Superior temporal gyrus (tissue), 1 donor: ENCODE measurements at regions not wholly inside any gene's neighbourhood (a gene's known extent, or its start where the extent isn't known, plus 50 kb on each side); places are given as distances from the start of the nearest gene placed in this dataset.
"Not testable (repeated sequence)": the region's sequence is repeated elsewhere in the genome, so short reads cannot be mapped to it uniquely, and the experiment has no call there.

Source experiments
- DNase-seq: peaks from one replicate; pipeline ENCODE4 v3.0.0-alpha.2; 2016; ENCODE audit errors: extremely low spot score

DNA sequence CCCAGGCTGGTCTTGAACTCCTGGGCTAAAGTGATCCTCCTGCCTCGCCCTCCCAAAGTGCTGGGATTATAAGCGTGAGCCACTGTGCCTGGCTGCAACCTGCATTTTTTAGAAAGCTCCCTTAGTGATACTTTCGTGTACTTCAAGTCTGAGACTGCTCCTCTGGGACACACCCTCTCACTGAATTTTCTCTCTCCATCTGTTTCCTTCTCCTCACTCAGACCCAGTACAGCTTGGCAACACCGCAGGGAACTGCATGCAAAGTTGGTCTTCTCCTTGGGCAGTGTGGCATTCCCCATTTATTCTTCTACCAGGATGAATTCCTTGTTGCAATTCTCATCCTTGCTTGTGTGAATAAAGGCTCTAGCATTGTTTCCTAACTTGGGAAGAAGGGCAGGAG is 175.9 kb downstream of the LPIN1 start:
- DNase-seq: no peak

DNA sequence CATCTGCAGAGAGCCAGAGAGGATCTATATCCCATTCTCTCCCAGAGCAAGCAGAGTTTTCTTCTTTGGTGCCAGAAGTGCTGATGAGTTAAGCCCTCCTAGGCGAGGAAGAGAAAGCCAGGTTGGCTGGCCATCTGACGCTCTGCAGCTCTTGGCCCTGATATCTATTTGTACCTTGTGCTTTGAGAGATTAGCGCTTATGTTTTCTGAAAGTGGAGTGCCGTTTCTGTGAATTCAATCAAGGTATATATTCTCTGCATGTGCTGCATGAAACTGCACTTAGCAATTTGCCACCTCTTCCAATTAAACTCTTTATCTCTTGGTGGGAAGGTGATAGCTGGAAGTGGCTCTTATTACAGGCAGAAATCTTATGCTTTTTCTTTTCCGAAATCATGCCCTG is 177.5 kb downstream of the LPIN1 start:
- no peak for DNase-seq

DNA sequence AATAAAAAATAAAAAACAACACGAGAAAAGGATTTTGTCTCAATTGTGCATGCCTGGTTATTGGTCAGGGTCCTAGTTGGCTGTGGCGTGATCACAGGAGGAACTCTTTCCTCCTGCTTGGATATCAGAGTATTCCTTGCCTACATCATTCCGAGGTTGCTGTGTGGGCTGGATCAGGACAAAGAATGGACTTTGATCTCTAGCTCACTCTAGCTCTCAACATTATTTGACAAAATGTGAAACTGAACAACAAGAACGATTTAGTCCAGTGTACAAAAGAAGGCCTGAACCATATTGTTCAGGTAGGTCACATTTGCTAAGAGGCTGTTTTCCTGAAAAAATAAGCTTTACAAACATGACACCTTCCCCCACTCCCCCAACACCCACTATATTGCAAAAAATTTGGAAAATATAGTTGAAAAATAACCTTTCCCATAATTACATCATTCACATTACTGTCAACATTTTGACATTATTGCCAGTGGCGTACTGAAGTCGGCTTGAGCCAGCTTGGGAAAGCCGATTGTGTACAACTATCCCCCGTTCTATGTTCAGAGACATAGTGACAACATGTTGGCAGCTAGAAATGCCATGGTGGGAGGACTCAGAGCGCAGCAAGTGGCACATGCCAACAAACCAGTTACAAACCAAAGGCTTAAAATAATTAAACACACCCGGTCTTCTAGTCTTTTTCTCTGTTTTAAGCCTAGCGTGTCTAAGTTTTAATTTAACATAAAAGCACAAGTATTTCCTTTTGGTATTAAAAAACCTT is 179.0 kb downstream of the LPIN1 start:
- no peak for DNase-seq

DNA sequence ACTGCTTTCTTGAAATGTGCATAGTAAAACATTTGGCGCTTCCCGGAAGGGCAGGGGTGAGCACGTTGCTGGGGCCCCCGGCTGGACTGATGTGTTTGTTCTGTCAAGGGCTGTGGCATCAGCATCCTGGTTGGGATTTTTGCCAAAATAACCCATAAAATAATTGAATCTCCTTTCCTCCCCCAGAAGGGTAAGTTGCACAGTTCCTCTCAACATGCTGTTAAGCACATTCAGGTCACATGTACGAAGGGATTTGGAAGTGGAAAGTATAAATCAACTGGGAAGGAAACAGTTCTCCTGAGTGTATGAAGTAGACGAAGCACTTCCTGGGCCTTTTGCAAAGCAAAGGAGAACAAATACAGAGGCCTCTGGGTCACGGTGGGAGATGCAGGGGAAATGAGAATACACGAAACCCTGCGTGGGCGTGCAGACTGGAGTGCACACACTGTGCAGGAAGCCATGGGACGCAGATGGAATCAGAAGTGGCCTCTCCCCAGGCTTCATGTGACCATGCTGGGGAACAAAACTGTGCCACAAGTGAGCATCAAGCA is 183.9 kb downstream of the LPIN1 start:
- no peak for DNase-seq

DNA sequence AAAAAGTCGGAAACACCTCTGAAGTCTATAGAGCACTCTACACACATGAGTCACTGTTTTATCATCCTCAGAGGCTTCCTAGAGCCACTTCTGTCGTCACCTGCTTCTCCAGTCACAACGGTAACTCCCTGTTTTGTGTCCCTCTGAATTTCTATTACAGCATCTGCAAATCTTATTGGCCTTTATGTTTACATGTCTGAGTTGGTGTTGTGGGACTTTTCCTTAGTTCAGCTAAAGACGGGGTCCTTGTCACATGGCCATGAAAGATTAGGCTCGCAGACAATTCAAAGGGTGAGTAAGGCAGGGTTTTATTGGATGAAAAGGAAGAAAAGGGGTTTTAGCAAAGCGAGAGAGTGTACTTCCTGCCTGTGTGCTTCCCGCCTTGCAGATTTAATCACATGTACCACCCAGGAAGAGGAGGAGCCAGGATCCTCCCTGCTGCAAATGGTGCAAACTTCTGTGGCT is 185.6 kb downstream of the LPIN1 start:
- DNase-seq: no peak

DNA sequence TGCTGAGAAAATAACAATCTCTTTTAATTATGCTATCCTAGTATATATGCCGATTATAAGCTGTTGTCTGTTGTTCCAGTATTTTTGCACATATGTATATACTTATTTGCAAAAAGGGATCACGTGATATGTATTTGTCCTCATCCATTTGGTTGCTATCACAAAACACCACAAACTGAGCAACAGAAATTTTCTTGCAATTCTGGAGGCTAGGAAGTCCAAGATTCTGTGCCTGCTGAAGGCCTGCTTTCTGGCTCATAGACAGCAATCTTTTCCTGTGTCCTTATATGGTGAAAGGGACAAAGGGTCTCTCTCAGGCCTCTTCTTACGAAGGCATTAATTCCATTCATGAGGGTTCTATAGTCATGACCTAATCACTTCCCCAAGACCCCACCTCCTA is 186.5 kb downstream of the LPIN1 start:
- DNase-seq: no peak

DNA sequence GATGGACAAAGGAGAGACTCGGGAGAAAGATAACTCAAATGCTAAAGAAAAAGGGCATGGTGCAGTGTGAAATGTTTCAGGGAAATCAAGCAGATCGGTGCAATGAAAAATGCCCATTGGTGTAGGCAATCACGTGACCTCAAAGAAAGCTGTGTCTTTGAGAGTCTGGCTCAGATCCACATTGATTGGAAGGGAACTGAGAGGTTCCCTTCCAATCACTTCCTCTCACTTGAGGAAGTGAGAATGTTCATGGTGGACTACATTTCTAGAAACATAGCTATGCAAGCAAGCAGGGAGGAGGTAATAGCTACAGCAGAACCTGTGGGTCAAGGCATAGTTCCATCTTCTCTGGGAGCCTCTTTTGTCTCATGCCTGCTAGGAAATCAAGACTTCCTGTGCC is 187.4 kb downstream of the LPIN1 start:
- DNase-seq: no peak

DNA sequence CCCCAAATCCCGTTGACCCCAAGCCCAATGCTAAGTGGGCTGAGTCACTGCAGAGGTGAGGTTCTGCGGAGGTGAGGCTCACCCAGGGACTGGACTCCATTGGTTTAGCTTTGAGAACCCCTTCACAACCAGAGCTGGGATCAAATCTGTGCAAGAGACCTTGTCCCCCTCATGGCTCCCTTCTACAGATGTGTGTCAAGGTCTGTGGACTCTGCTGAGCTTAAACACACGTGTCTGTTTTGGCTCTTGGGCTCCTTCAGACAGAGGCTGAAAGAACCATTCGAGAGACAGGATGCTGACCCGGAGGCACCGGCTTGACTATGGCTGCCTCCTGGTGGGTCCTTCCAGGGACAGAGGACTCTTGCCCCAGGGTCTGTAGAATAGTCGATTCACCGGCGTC is 190.3 kb downstream of the LPIN1 start:
- no peak for DNase-seq

DNA sequence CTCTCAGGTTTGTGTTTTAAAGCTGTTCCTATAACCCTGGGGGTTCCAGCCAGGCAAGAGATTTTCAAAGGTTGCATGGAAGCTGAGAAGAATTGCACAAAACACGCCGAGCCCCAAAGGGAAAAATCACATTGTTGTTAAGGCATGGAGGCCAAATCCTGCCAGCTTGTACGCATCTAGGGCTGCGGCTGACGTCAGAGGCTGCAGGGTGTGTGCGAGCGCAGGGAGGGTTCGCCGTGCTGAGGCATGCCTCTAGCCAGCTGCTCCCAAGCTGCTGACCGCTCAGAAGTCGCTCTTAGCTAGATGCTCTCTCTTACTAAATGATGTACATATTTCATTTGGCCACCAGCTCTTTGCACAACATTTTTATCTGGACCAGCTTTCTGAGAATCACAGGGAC is 191.8 kb downstream of the LPIN1 start:
- DNase-seq: no peak

DNA sequence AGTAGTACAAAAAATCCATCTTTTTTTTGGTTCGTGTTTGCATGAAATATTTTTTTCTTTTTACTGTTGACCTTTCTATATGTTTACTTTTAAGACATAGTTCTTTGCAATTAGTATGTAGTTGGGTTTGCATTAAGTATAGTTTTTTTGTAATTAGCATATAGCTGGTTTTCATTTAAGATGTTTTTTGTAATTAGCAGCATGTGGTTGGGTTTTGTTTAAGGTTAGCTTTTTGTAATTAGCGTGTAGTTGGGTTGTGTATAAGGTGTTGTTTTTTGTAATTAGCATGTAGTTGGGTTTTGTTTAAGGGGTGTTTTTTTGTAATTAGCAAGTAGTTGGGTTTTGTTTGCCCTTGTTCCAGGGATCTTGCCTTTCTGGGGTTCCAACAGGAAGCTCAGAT is 193.1 kb downstream of the LPIN1 start:
- no peak for DNase-seq

DNA sequence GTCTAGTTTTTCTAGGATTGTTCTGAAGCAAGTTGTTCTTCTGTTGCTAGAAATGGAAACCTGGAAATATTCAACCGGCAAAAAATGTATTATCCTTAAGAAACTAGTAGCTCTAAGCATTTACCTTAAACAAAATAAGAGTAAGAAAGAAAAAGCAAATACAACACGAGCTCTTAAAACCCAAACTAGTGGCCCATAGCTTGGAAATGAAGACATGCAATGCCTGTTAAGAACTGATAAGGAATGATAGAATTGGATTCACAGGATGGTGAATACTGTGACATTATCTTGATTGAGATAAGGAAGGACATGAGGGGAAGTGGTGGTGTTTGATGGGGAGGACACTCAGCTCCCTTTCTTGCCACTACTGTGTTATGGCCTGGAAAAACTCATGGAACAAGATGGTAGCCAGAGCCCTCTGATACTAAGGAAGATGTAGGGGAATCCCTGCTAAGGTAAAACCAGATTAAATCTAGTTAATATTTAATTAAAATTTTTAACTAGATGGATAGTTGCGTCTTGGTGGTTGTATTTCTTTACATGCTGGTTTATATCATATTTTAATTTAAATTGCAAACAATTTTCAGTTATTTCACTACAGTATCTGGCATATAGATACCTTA is 193.8 kb downstream of the LPIN1 start:
- no peak for DNase-seq

DNA sequence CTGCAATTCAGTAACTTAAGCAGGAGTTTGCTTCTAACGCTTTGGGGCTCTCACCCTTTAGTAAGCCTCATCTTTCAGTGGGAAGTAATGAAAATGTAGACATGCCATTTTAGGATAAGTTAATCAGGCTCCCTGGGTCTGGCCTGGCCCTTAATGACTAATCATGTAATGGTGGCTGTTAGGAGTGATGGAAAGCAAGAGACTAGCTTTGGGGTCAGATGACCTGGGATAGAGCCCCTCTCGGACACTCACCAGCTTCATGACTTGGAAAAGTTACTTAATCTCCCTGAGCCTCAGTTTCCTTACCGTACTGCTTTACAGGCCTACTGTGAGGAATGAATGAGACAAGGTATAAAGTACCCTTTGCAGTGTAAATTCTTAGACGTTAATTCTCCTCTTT is 194.4 kb downstream of the LPIN1 start:
- no peak for DNase-seq

DNA sequence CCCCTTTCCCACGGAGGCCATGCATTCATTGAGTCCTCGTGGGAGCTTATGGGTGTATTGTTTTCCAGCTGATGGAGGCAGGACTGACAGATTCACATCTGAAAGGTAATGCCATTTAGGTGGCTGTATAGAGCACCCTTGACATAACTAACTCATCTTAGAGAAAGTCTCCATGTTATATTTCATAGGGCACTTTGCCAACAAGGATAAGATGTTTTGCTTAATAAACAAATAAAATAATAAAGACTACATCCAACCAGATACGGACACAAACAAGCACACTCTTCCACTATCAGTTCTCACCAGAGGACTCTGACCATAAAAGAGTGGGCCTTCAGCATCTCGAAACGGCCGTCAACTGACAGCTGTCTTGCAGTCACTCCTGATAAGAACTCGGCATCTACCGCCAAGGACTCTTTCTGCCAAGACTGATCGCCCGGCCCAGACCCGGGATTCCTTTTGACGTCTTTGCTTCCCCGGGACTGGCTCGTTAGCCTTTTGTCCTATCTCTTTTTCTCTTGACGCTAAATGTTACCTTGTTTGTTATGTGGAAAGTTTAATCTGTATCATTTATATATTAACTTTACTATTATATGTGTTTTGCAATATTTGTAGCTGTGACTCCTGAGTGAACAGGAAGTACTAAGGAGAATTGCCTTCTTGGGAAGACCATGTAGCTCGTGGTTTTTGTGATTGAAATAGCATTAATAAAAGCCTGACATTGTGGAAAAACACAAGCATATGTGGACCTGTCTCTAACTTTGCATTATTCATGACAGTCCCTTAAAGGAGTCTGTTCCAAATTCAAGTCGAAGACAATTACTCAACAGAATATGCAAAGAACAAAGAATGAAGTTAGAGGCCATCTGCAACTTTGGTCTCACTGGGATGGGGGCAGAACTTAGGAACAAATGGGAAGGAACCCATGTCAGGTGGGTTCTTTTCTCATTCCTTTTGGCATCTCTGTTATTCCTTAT is 195.1 kb downstream of the LPIN1 start:
- DNase-seq: no peak

DNA sequence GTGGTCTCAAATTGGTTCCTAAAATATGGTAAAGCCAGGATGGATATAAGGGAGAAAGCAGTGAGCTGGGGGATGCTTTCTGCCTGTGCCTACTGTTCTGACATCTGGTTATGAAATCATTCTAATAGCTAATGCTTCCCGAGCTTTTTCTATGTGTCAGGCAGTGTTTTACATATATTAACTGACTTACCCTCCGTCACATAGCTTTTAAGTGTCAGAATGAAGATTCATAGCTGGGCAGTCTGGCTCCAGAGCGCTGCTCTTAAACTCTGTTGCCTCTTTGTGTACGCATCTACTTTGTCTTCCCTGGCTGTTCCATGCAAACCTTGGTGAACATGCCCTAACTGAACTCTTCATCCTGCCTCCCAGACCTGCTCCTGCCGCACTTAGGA is 195.7 kb downstream of the LPIN1 start:
- DNase-seq: no peak

DNA sequence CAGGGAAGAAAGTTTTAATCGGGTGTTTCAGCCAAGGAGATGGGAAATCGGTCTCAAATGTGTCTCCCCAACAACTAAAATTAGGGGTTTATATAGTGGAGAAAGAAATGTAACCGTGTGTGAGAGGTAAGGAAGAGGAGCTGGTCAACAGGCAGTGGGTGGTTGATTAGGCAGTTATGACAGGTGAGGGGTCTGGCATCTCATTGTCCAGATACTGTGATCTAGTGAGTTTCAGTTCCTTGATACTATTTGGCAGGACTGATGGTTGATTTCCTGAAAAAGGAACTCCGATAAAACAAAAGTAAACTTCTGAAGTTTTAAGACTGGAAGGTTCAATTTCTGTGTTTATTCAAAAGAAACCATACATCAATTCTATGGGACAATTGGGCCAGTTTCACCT is 197.9 kb downstream of the LPIN1 start:
- no peak for DNase-seq

DNA sequence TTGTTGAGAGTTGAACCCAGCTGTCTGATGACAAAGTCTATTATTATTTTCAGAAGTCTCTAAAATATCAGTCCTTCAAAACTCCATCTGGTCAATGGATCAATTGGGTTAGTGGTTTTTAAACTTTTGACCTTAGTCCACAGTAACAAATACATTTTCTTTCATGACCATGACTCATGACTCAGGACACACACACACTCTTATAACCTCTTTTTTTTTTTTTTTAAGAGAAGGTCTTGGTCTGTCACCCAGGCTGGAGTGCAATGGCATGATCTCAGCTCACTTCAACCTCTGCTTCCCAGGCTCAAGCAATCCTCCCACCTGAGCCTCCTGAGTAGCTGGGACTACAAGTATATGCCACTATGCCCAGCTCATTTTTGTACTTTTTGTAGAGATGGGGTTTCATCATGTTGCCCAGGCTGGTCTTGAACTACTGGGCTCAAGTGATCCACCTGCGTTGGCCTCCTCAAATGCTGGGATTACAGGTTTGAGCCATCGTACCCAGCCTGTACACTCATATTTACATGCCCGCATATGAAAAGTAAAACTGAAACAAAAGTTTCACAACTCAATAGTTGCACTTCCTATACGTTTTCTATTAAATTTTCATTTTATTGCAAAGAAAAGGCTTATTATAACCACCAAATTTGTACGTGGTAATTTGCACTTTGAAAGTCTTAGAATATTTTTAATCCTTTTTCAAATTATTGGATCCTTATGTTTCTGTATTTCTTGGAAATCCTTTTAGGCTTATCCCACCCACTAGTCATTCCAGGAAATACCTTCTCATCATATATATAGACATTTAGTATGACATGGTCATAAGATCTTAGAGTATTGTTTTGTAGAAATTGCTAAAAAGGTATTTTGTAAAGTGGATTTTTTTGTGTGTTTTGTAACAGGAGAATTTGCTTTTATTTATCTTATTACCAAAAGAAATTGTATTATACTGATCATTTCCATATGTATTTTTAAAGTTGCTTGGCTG is 199.0 kb downstream of the LPIN1 start:
- no peak for DNase-seq

DNA sequence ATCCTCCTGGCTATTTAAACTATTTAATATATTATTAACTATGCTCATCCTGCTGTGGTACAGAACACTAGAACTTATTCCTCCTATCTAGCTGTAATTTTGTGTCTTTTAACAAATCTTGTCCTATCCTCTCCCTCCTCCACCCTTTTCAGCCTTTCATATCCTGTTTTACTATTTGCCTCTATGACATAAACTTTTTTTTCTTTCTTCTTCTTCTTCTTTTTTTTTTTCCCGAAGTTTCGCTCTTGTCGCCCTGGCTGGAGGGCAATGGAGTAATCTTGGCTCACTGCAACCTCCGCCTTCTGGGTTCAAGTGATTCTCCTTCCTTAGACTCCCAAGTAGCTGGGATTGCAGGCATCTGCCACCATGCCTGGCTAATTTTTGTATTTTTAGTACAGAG is 201.5 kb downstream of the LPIN1 start:
- no peak for DNase-seq

DNA sequence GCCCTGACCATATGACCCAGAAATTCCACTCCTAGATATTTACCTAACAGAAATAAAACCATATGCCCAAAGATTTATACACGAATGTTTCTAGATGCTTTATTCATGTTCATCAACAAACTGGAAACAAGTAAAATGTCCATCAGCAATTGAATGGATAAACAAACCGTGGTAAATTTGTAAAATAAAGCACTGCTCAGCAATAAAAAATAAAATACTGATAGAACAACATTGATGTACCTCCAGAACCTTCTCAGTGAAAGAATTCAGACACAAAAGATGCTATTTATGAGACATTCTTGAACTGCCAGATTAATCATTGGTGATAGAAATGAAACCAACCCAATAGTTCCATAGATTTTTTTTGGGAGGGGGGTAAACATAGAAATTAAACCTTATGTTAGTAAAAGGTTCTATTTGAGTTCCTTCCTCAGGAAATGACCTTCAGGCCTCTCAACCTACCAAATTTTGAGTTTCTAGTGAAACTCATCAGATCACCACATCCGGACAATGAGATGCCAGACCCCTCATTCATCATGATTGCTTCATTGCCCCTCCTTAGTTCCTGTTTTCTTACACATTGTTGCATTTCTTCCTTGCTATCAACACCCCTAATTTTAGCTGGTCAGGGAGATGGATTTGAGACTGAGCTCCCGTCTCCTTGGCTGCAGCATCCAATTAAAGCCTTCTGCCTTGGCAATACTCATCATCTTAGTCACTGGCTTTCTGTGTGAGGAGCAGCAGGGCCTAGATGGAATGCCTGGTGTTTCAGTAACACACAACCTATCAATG is 203.5 kb downstream of the LPIN1 start:
- DNase-seq: no peak

DNA sequence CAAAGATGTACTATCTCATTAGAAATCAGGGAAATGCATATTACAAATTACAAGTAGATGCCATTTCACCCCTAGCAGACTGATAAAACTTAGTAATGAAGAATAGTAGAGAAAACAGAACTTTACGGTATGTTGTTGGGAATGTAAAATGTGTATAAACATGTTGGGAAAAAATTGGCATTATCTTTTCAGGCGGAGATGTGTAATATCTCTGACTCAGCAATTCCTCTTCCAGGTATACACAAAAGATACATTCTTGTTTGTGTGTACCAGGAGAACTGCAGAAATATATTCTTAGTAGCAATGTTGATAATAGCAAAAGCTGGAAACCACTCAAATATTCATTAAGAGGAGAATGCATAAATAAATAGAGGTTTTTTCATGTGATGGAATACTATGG is 204.5 kb downstream of the LPIN1 start:
- no peak for DNase-seq

DNA sequence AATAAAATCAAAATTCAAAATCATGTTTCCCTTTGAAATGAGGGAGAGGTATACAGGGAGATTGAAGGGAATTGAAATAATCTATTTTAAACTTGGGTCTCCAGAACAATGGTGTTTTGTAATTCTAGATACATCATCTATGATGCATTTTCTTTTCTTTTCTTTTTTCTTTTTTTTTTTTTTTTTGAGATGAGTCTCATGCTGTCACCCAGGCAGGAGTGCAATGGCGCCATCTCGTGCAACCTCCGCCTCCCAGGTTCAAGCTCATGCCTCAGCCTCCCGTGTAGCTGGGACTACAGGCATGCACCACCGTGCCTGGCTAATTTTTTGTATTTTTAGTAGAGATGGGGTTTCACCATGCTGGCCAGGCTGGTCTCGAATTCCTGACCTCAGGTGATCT is 205.1 kb downstream of the LPIN1 start:
- DNase-seq: not testable (repeated sequence)
